GM19025 (cell line): ENCODE measurements at regions not wholly inside any gene's neighbourhood (a gene's known extent, or its start where the extent isn't known, plus 50 kb on each side); places are given as distances from the start of the nearest gene placed in this dataset.

Experiments used
- ATAC-seq: cut with Tn5 transposase; IDR thresholded peaks from one replicate; pipeline ENCODE4 v1.9.1; 2021; ENCODE audit warnings: mild to moderate bottlenecking, low read depth, moderate library complexity; ENCODE audit not compliant: unreplicated experiment

GRCh38 chrX:39845233-39845632, 252.5 kb downstream of the BCOR start:
- no peak for ATAC-seq

GRCh38 chrX:39846460-39846859, 251.3 kb downstream of the BCOR start:
- no peak for ATAC-seq

GRCh38 chrX:39848243-39848642, 249.5 kb downstream of the BCOR start:
- ATAC-seq, result no peak

- no peak for ATAC-seq
These were observed 248.9 kb downstream of the BCOR start for GRCh38 chrX:39848900-39849299.

GRCh38 chrX:39850209-39850608, 247.5 kb downstream of the BCOR start:
- ATAC-seq, result no peak

GRCh38 chrX:39850630-39851152, 247.1 kb downstream of the BCOR start:
- ATAC-seq, result no peak

GRCh38 chrX:39851745-39852455, 245.9 kb downstream of the BCOR start:
- ATAC-seq, result no peak

GRCh38 chrX:39852491-39852890, 245.3 kb downstream of the BCOR start:
- ATAC-seq, result no peak

GRCh38 chrX:39853417-39854030, 244.2 kb downstream of the BCOR start:
- ATAC-seq, result no peak

- peak; percentile 66 for ATAC-seq
These were observed 242.7 kb downstream of the BCOR start for GRCh38 chrX:39854772-39855747.

GRCh38 chrX:39855748-39856129, 242.0 kb downstream of the BCOR start:
- peak; percentile 27 for ATAC-seq

- ATAC-seq, result no peak
These were observed 241.2 kb downstream of the BCOR start for GRCh38 chrX:39856472-39857121.

- no peak for ATAC-seq
These were observed 240.0 kb downstream of the BCOR start for GRCh38 chrX:39857780-39858179.

- ATAC-seq, result peak; percentile 65
These were observed 237.5 kb downstream of the BCOR start for GRCh38 chrX:39859991-39860861.

GRCh38 chrX:39862963-39863362, 234.8 kb downstream of the BCOR start:
- no peak for ATAC-seq

- no peak for ATAC-seq
These were observed 231.5 kb downstream of the BCOR start for GRCh38 chrX:39866229-39866628.

- no peak for ATAC-seq
These were observed 227.7 kb downstream of the BCOR start for GRCh38 chrX:39869846-39870601.

- no peak for ATAC-seq
These were observed 226.1 kb downstream of the BCOR start for GRCh38 chrX:39871648-39872047.

GRCh38 chrX:39873117-39873516, 224.6 kb downstream of the BCOR start:
- no peak for ATAC-seq
